Mammary epithelial cell (primary cell): ENCODE measurements at regions not wholly inside any gene's neighbourhood (a gene's known extent, or its start where the extent isn't known, plus 50 kb on each side); places are given as distances from the start of the nearest gene placed in this dataset.

ENCODE experiments used
- CTCF ChIP-seq, 2 donors: IDR thresholded peaks in 1 of 2; conservative IDR thresholded peaks in 1 of 2; 2 replicates each; pipeline ENCODE4 v1.5.1; 2011 to 2012; ENCODE audit warnings: inconsistent platforms in 2 of 2, low read length in 2 of 2, mild to moderate bottlenecking in 2 of 2, control low read depth in 1 of 2, low read depth in 1 of 2; ENCODE audit not compliant: insufficient read depth in 1 of 2; ENCODE audit errors: extremely low read depth in 1 of 2
- EZH2 ChIP-seq: IDR thresholded peaks from 2 replicates; pipeline ENCODE4 v1.6.1; 2012; ENCODE audit warnings: low read length, inconsistent platforms, borderline replicate concordance

GRCh38 chrX:137969191-137969590 is 403.3 kb downstream of the ZIC3 start:
- TF ChIP-seq CTCF (conservative IDR thresholded peaks at IDR 0.05 in 1 of 2, IDR thresholded peaks at IDR 0.05 in 1 of 2; ENCODE audit: extremely low read depth in 1 of 2, insufficient read depth in 1 of 2, low read depth in 1 of 2, low read length in 2 of 2) (no peak), EZH2 (no peak)
